ACC112 (cell line): ENCODE measurements at regions not wholly inside any gene's neighbourhood (a gene's known extent, or its start where the extent isn't known, plus 50 kb on each side); places are given as distances from the start of the nearest gene placed in this dataset.
A peak's percentile ranks its signal among the peaks of the same experiment; 100 is the strongest.

Source experiments
- H2AFZ ChIP-seq: fragments of 200-600 bp; sonication (generic); one replicate; pipeline ENCODE4 v1.6.0; 2017; ENCODE audit warnings: antibody characterized with exemption, low read length; ENCODE audit not compliant: unreplicated experiment
- H3K27ac ChIP-seq: fragments of 200-600 bp; sonication (generic); 2 replicates; pipeline ENCODE4 v1.5.1; 2014; ENCODE audit warnings: low read depth, mild to moderate bottlenecking, antibody characterized with exemption, low read length, moderate library complexity
- H3K27me3 ChIP-seq: fragments of 200-600 bp; sonication (generic); 2 replicates; pipeline ENCODE4 v1.6.1; 2014; ENCODE audit warnings: mild to moderate bottlenecking, antibody characterized with exemption, low read length, moderate library complexity, mixed read lengths; ENCODE audit not compliant: insufficient read depth
- H3K36me3 ChIP-seq: fragments of 200-600 bp; sonication (generic); 2 replicates; pipeline ENCODE4 v1.6.1; 2016; ENCODE audit warnings: mild to moderate bottlenecking, antibody characterized with exemption, low read length, moderate library complexity, mixed read lengths; ENCODE audit not compliant: insufficient read depth
- H3K4me1 ChIP-seq: fragments of 200-600 bp; sonication (generic); one replicate; pipeline ENCODE4 v1.6.1; 2016; ENCODE audit warnings: low read length, mixed read lengths; ENCODE audit not compliant: insufficient read depth, unreplicated experiment, control insufficient read depth
- H3K4me3 ChIP-seq: fragments of 200-600 bp; sonication (generic); 2 replicates; pipeline ENCODE4 v1.5.1; 2014; ENCODE audit warnings: mild to moderate bottlenecking, low read depth, low read length
- H3K79me2 ChIP-seq: fragments of 200-600 bp; sonication (generic); one replicate; pipeline ENCODE4 v1.6.0; 2016; ENCODE audit warnings: low read length; ENCODE audit not compliant: control insufficient read depth, unreplicated experiment, insufficient read depth

GRCh38 chr13:106804991-106805390 is 237.1 kb upstream of the ARGLU1 start:
- Histone ChIP-seq H3K36me3 (no peaks in the 10 kb centered on the region), H3K27me3 (no peaks in the 10 kb centered on the region), H3K4me1 (no peaks in the 10 kb centered on the region), H3K4me3 (no peak overlapping the region), H2AFZ (no peak overlapping the region), H3K27ac (no peak overlapping the region), H3K79me2 (no peaks in the 10 kb centered on the region)

- Histone ChIP-seq H3K27ac (no peak overlapping the region), H3K36me3 (no peaks in the 10 kb centered on the region), H3K4me3 (no peak overlapping the region), H2AFZ (no peak overlapping the region), H3K79me2 (no peaks in the 10 kb centered on the region), H3K27me3 (no peaks in the 10 kb centered on the region), H3K4me1 (no peaks in the 10 kb centered on the region)
These were observed 235.0 kb upstream of the ARGLU1 start for GRCh38 chr13:106802917-106803316.

DNA sequence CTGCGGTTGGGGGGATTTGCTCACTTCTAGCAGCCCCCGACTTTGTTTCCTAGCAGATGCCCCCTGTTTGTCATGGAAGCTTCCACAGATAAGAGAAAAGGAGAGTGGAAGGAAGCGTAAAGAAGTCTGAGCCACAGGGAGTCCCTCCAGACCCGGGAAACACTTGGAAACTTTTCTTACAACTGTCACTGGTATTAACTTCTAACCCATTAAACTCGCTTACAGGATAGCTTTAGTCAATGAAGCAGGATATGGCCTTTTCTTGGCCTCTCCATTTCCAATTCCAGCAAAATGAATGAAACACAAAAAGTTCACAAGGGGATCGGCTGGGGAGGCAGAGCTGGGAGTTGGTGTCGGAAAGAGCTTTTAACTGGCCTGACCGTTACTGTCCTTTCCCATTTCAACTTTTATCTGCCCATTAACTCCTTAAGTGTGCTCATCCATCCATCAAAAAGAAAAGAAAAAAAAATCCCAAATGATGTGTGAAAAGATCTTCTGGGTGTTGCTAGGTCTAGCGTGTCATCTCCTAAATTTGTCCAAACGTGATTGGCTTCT is 231.9 kb upstream of the ARGLU1 start:
- no peak overlapping the region for H2AFZ ChIP-seq

DNA sequence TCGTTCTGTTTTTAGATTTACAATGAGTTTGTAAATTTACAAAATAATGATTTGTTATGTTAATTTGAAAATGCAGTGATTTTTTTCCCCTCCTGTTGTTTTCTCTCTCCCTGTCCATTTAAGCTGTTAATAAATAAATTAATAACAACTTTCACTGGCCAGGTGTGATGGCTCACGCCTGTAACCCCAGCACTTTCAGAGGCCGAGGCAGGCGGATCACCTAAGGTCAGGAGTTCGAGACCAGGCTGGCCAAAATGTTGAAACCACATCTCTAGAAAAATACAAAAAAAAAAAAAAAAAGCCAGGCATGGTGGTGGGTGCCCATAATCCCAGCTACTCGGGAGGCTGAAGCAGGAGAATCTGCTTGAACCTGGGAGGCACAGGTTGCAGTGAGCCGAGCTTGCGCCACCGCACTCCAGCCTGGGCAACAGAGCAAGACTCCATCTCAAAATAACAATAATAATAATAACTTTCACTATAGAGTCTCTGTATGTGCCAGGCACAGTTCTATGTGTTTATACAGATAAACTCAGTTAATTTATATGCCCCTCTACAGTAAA is 229.2 kb upstream of the ARGLU1 start:
- H3K27me3 ChIP-seq: no peaks in the 10 kb centered on the region
- no peak overlapping the region for H3K4me3 ChIP-seq
- no peaks in the 10 kb centered on the region for H3K36me3 ChIP-seq
- H2AFZ ChIP-seq: no peak overlapping the region
- H3K27ac ChIP-seq: no peak overlapping the region
- no peaks in the 10 kb centered on the region for H3K4me1 ChIP-seq
- no peaks in the 10 kb centered on the region for H3K79me2 ChIP-seq

More for the DNA sequence above, 231.9 kb upstream of the ARGLU1 start:
- Histone ChIP-seq H3K79me2 (no peaks in the 10 kb centered on the region), H3K27ac (no peak overlapping the region), H3K27me3 (no peaks in the 10 kb centered on the region), H3K4me1 (no peaks in the 10 kb centered on the region), H3K4me3 (no peak overlapping the region), H3K36me3 (no peaks in the 10 kb centered on the region)

DNA sequence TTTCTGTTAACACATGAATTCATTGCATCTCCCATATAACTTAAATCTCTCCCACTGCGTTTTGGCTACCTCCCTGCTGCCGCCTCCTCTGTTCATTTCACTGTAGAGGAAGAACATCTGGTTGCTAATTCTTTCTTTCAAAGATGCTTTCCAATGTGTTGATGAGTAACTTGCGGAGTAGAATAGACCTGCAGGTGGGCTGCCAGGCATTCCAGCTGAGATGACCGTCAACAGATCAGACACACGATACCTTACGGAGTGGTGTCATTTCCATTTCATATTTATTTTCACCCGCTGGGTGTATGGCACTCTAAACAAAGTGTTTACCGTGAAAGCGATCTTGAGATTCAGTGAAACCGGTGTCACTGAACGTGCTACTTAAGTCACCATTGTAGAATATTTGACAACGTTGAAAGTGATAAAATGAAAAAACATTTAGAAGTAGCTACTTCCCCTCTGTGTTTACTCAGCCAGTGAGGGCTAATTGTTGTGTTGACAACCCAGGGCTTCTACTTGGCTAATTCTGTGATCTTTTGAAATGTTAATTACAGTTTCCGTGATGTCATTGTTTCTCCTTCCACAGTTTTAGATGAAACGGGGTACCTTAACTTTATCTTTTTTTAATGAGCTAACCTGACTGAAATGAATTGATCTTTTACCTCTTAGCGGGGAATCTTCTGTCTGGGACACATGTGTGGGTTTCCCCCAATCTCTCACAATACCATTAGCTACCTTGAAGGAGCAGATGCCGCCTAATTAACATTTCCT is 228.5 kb upstream of the ARGLU1 start:
- no peaks in the 10 kb centered on the region for H3K79me2 ChIP-seq
- H2AFZ ChIP-seq: no peak overlapping the region
- H3K4me1 ChIP-seq: no peaks in the 10 kb centered on the region
- no peaks in the 10 kb centered on the region for H3K36me3 ChIP-seq
- H3K4me3 ChIP-seq: peak overlapping the region; percentile 35; the same call in 1 of the 2 replicates
- no peak overlapping the region for H3K27ac ChIP-seq
- no peaks in the 10 kb centered on the region for H3K27me3 ChIP-seq

DNA sequence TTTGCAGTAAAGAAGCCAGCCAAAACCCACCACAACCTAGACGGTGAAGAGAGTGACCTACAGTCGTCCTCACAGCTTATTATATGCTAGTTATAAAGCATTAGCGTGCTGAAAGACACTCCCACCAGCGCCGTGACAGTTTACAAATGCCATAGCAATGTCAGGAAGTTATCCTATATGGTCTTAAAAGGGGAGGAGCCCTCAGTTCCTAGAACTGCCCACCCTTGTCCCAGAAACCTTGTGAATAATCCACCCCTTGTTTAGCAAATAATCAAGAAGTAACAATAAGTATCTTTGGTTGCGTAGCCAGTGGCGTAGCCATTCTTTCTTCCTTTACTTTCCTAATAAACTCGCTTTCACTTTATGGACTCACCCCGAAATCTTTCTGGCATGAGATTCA is 227.9 kb upstream of the ARGLU1 start:
- H3K79me2 ChIP-seq: no peaks in the 10 kb centered on the region
- H3K27me3 ChIP-seq: no peaks in the 10 kb centered on the region
- no peak overlapping the region for H2AFZ ChIP-seq
- H3K36me3 ChIP-seq: no peaks in the 10 kb centered on the region
- no peaks in the 10 kb centered on the region for H3K4me1 ChIP-seq
- no peak overlapping the region for H3K27ac ChIP-seq
- H3K4me3 ChIP-seq: peak overlapping the region; percentile 35; the same call in 1 of the 2 replicates

- no peak overlapping the region for H3K4me3 ChIP-seq
- H3K27ac ChIP-seq: no peak overlapping the region
- H3K4me1 ChIP-seq: no peaks in the 10 kb centered on the region
- no peaks in the 10 kb centered on the region for H3K79me2 ChIP-seq
- H2AFZ ChIP-seq: no peak overlapping the region
- no peaks in the 10 kb centered on the region for H3K36me3 ChIP-seq
- no peaks in the 10 kb centered on the region for H3K27me3 ChIP-seq
These were observed 226.2 kb upstream of the ARGLU1 start for GRCh38 chr13:106794117-106794516.

GRCh38 chr13:106789911-106790310 is 222.0 kb upstream of the ARGLU1 start:
- Histone ChIP-seq H3K27ac (no peak overlapping the region), H2AFZ (no peak overlapping the region), H3K79me2 (no peaks in the 10 kb centered on the region), H3K27me3 (no peaks in the 10 kb centered on the region), H3K4me3 (no peak overlapping the region), H3K4me1 (no peaks in the 10 kb centered on the region), H3K36me3 (no peaks in the 10 kb centered on the region)

GRCh38 chr13:106786006-106786563 is 218.1 kb upstream of the ARGLU1 start:
- Histone ChIP-seq H3K4me3 (no peak overlapping the region), H3K36me3 (no peaks in the 10 kb centered on the region), H3K4me1 (no peaks in the 10 kb centered on the region), H3K27me3 (no peaks in the 10 kb centered on the region), H2AFZ (no peak overlapping the region), H3K27ac (no peak overlapping the region), H3K79me2 (no peaks in the 10 kb centered on the region)

GRCh38 chr13:106774621-106775020 is 206.7 kb upstream of the ARGLU1 start:
- Histone ChIP-seq H3K4me3 (no peak overlapping the region), H3K4me1 (no peaks in the 10 kb centered on the region), H3K27ac (no peak overlapping the region), H2AFZ (no peak overlapping the region), H3K79me2 (no peaks in the 10 kb centered on the region), H3K36me3 (no peaks in the 10 kb centered on the region), H3K27me3 (no peaks in the 10 kb centered on the region)
